ENCODE measurements at regions not wholly inside any gene's neighbourhood (a gene's known extent, or its start where the extent isn't known, plus 50 kb on each side); places are given as distances from the start of the nearest gene placed in this dataset.

DNA sequence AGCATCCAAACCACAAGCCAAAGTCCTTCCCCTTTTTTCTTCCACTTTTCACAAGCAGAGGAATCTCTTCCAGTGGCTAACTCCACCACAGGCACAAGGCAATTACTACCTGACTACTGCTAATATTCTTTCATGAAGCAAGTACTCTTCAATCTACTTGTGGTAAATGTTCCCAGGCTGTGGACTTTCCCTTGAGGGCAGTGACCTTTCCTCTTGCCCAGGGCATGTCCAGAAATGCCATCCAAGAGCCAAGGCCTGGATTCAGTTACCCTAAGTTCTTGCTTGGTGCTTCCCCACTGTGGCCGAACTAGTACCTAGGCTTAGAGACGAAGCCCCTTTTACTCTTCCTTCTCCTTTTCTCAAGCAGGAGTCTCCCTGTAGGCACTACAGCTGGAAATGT is 400.7 kb downstream of the DCAF12L2 start:
- Histone ChIP-seq H3K36me3 (ENCODE audit: control insufficient read depth in 2 of 2, extremely low read depth in 1 of 2, insufficient read depth in 2 of 2, low read length in 2 of 2) (no peaks in the 10 kb centered on the region), H3K4me1 (ENCODE audit: control insufficient read depth, extremely low read depth, insufficient read depth, low read length) (no peaks in the 10 kb centered on the region), H3K27me3 (ENCODE audit: control insufficient read depth in 2 of 2, insufficient read depth in 2 of 2, low read length in 2 of 2) (no peaks in the 10 kb centered on the region), H2AFZ (ENCODE audit: low read depth, low read length) (no peak overlapping the region), H3K4me2 (ENCODE audit: insufficient read depth, low read length) (no peak overlapping the region), H3K9me1 (replicated peaks; ENCODE audit: control insufficient read depth, extremely low read depth, insufficient read depth, low read length) (no peaks in the 10 kb centered on the region), H3K27ac (ENCODE audit: insufficient read depth, low read depth, low read length) (no peak overlapping the region), H4K20me1 (replicated peaks; ENCODE audit: control insufficient read depth, extremely low read depth, insufficient read depth, low read length) (no peaks in the 10 kb centered on the region), H3K9me3 (replicated peaks; ENCODE audit: control insufficient read depth, insufficient read depth, low read length) (no peaks in the 10 kb centered on the region), H3K9ac (replicated peaks; ENCODE audit: extremely low read depth, insufficient read depth, low read length) (no peak overlapping the region), H3K79me2 (ENCODE audit: control insufficient read depth, insufficient read depth, low read length) (no peaks in the 10 kb centered on the region), H3K4me3 (replicated peaks in 1 of 3; ENCODE audit: insufficient read depth in 1 of 3, low read depth in 1 of 3, low read length in 3 of 3) (no peak overlapping the region)
- FAIRE-seq (no peak), DNase-seq (ENCODE audit: low read depth, low spot score) (no peak)
- intact Hi-C loops (cut with micrococcal nuclease) (no loop called here), dilution Hi-C loops (cut with MboI; ENCODE audit: extremely low pct_ligation_motif_present, low sequenced_read_pairs) (no loop called here)
- ChIA-PET POLR2A (no interaction called here), CTCF (no interaction called here)
- BruUV-seq (replicated peaks): no TSS peak
- TF ChIP-seq, protein P1, sequence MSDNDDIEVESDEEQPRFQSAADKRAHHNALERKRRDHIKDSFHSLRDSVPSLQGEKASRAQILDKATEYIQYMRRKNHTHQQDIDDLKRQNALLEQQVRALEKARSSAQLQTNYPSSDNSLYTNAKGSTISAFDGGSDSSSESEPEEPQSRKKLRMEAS (IDR thresholded peaks at IDR 0.05; ENCODE audit: insufficient read depth, insufficient read length): no peak
- TF ChIP-seq FOS (IDR thresholded peaks at IDR 0.05; ENCODE audit: borderline replicate concordance, insufficient read depth, low read length): no peak
- TF ChIP-seq, protein P2, sequence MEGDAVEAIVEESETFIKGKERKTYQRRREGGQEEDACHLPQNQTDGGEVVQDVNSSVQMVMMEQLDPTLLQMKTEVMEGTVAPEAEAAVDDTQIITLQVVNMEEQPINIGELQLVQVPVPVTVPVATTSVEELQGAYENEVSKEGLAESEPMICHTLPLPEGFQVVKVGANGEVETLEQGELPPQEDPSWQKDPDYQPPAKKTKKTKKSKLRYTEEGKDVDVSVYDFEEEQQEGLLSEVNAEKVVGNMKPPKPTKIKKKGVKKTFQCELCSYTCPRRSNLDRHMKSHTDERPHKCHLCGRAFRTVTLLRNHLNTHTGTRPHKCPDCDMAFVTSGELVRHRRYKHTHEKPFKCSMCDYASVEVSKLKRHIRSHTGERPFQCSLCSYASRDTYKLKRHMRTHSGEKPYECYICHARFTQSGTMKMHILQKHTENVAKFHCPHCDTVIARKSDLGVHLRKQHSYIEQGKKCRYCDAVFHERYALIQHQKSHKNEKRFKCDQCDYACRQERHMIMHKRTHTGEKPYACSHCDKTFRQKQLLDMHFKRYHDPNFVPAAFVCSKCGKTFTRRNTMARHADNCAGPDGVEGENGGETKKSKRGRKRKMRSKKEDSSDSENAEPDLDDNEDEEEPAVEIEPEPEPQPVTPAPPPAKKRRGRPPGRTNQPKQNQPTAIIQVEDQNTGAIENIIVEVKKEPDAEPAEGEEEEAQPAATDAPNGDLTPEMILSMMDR (IDR thresholded peaks at IDR 0.05; ENCODE audit: extremely low read depth in 1 of 2, insufficient read depth in 1 of 2, low read depth in 1 of 2, low read length in 2 of 2): no peak
- TF ChIP-seq JUN (IDR thresholded peaks at IDR 0.05; ENCODE audit: borderline replicate concordance, insufficient read depth, insufficient read length, low read depth): no peak
- no peak for TF ChIP-seq POLR2AphosphoS5 (IDR thresholded peaks at IDR 0.05; ENCODE audit: insufficient read depth, low read depth, low read length)
- no peak for TF ChIP-seq MYC (IDR thresholded peaks at IDR 0.05; ENCODE audit: low read depth, low read length)
- no peak for TF ChIP-seq GATA2 (IDR thresholded peaks at IDR 0.05; ENCODE audit: insufficient read depth, insufficient read length, low read depth, low read length)
- TF ChIP-seq EZH2 (IDR thresholded peaks at IDR 0.05; ENCODE audit: borderline replicate concordance, low read depth, low read length, severe bottlenecking): no peak
- no peak for TF ChIP-seq POLR2A (IDR thresholded peaks at IDR 0.05; ENCODE audit: low read depth, low read length)
